Right forelimb (tissue), 1 donor: ENCODE measurements at regions not wholly inside any gene's neighbourhood (a gene's known extent, or its start where the extent isn't known, plus 50 kb on each side); places are given as distances from the start of the nearest gene placed in this dataset.
"Not testable (repeated sequence)": the region's sequence is repeated elsewhere in the genome, so short reads cannot be mapped to it uniquely, and the experiment has no call there.

Source experiments
- DNase-seq: peaks from one replicate; pipeline ENCODE4 v3.0.0-alpha.2; 2018

- no peak for DNase-seq
These were observed 96.5 kb upstream of the RHOBTB1 start for GRCh38 chr10:61040399-61041016.

DNA sequence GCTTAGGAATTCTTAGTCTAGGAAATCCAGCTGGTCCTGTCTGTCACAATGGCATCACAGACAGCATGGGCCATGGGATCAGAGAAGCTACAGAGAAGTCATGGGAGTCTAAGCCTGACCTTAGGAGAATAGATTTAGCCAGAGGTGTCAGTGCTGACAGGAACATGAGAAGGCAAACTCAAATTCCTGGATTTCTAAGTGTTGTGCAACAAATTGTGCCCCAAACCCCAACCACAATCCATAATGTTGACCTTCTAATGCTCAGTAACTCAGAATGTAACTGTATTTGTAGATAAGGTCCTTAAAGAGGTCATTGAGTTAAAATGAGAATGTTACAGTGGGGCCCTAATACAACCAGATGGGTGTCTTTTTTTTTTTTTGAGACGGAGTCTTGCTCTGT, 95.9 kb upstream of the RHOBTB1 start:
- DNase-seq = no peak

DNA sequence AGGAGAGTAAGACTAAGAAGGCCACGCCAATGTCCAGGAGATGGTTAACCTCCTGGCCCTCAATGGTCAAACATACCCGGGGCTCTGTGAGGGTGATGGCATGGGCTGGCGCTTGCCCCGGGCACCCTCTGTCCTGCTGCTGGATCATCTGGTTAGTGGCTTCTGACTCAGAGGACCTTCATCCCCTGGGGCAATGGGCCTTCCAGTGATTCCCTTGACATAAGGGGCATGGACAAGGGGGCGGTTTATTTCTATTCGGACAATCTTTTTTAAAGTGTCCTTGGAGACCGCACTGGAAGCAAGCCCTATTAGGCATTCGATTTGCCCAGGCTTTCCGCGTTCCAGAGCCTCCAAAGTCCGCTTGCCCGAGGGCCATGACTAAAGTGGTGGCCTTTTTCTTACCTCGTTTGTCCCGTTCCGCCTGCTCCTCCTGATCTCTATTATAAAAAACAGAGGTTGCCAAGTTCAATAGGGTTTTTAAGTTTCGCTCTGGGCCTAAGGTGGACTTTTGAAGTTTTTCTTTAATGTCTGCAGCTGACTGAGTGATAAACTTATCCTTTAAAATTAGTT, 93.4 kb upstream of the RHOBTB1 start:
- not testable (repeated sequence) for DNase-seq

DNA sequence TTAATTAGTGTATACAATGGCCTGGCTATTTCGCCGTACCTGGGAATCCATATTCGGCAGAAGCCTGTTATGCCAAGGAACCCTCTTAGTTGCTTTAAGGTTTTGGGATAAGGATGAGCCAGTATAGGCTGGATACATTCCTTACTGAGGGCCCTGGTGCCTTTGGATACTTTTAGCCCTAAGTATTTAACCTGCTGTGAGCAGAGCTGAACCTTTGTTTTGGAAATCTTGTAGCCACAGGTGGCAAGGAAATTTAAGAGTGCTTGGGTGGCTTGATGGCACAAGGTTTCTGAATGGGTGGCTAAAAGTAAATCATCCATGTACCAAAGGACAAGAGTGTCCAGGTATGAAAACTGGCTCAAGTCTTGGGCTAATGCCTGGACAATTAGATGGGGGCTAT, 92.2 kb upstream of the RHOBTB1 start:
- DNase-seq = not testable (repeated sequence)

DNA sequence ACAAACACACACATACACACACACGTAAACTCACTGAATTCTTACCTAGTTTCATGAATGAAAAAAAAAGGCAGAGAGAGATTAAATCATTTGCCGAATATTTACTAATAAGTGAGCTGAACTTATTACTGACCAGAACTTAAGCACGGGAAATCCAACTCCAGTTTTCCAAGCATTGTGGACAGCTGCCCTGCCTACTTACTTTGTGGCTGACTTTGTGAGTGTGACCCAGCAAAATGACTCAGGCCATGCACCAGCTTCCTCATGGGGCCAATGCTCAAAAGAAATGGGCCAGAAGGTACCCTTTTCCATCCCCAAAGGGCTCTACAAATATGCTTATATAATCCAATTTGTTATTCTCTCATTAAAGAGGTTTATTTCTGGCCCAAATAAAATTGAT, 87.4 kb upstream of the RHOBTB1 start:
- DNase-seq = no peak

- no peak for DNase-seq
These were observed 85.4 kb upstream of the RHOBTB1 start for GRCh38 chr10:61029411-61029810.

- no peak for DNase-seq
These were observed 84.9 kb upstream of the RHOBTB1 start for GRCh38 chr10:61028861-61029361.

DNA sequence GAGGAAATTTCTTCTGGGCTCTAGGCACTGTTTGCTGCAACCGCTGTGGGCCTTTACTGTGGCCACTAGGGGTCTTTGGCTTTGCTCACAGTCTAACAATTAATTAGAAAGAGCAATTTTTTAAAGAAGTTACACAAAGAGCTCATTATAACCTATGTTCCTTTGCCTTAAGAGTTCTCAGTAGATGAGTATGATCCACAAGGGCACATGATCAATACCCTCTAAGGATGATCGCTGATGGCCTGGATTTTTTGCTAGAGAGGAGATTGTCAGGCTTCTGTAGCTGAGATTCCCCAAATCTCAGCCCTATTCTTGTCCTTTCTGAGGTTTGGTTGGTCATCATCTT, 80.8 kb upstream of the RHOBTB1 start:
- no peak for DNase-seq

- DNase-seq = no peak
These were observed 80.3 kb upstream of the RHOBTB1 start for GRCh38 chr10:61024151-61024855.

DNA sequence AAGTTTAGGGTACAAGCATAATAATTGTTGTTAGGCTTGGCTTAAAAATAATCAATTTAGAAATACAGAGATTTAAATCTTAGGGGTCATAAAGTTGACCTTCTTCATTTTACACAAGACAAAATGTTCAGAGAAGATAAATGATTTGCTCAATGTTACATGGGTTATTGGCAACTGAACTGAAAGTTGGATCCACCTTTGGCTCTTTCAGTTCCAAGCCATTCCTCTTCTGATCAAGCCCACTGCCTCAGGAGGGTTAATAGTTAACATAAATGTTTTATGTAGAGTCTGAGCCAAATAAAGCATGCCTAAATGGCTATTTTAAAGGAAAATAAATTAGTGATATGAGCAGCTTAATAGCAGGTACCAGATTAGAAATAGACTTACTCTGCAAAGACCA, 79.1 kb upstream of the RHOBTB1 start:
- DNase-seq = no peak

- no peak for DNase-seq
These were observed 77.9 kb upstream of the RHOBTB1 start for GRCh38 chr10:61021926-61022325.

- no peak for DNase-seq
These were observed 76.6 kb upstream of the RHOBTB1 start for GRCh38 chr10:61020420-61021158.

DNA sequence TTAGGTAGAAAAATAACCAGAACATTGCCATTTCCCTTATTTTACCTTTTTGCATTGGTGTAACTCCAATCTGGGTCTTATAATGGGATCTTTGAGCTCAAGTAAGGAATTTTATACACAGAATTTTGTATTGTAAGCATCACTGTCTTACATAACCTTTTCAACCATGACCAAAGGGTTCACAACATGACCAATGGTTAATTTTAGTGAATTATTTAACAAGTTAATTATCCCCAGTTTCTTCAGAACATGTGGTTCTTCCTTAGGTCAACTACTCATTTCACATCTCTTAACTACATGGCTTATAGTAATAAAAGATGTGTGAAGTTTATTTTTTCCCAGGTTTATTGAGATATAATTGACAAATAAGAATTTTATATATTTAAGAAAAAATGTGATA, 74.2 kb upstream of the RHOBTB1 start:
- no peak for DNase-seq

- no peak for DNase-seq
These were observed 72.6 kb upstream of the RHOBTB1 start for GRCh38 chr10:61016630-61017029.

DNA sequence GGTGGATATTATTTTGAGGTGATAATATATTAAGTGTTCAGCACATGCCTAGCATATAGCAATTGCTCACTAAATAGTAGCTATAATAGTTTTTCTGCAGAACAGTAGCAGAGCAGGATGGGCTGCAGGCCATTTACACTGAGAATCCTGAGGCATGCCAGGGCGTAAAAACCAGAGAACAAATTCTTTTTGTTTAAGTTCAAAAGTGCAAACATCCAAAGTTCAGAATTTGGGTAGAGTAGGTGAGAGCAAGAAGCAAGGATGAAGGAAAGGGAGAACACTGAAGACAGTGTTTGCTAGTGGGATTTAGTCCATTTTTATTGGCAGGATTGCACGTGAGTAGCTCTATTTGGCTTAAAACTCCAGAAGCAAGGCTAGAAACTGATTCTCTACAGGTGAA, 72.0 kb upstream of the RHOBTB1 start:
- no peak for DNase-seq

GRCh38 chr10:61010863-61011262, 66.9 kb upstream of the RHOBTB1 start:
- no peak for DNase-seq

GRCh38 chr10:61003069-61003468, 59.1 kb upstream of the RHOBTB1 start:
- DNase-seq = not testable (repeated sequence)

- no peak for DNase-seq
These were observed 57.7 kb upstream of the RHOBTB1 start for GRCh38 chr10:61001731-61002122.

DNA sequence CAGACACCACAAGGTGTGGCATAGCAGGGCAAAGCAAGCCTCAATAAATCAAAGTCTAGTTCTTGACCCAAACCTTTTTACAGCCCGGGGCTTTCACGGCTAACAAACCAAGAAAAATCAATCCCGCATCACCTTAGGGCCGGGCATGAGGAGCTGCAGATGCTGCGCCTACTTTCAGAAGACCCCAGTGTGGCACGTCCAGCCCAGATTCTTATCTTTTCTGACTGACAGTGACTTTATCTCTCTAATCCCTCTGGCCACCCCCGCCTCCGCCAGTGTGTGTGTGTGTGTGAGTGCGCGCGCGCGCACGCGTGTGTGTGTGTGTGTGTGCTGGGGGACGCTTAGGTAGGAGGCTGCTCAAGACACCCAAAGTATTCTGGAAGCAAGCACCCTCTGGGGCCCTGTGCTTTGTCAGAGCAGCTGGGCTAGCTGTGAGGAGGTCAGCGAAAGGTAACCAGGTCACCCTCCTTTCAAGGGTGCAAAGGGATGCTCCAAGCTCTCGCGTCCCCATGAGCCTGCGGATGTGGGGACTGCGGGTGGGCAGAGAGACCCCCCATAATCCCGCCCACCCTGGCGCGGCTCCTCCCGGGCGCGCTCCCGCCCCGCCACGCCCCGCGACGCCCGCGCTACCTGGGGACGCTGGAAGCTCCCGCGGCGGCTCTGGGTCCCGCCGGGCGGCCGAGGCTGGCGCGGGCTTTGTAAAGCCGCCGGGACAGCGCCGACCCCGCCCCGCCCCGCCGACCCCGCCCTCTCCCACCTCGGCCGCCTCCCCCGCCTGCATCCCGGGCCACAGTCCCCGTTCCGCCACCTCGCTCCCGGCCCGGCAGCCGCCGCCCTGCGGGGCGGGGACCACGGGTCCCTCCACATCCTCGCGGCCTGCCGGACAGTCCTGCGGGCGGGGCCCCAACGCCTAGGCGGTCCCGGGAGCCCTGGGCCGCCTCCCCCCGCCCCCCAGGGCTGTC, 57.1 kb upstream of the RHOBTB1 start:
- peak; percentile 61 for DNase-seq

DNA sequence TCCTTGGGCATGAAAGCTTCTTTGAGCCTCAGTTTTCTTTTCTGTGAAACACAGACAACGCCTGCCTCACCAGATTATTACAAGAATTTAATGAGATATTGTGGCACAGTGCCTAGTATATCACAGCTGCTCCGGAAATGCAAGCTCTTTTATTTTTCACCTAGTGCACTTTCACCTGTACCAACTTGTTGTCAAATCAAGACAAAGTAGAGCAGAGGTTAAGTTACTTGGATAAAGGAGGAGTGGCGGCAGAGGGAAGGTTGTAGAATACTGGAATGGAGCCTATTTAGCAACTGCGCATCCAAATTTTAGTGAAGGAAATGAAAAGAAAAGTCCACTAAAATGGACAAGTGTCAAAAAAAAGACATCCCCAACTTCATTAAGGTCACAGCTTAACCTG, 54.9 kb upstream of the RHOBTB1 start:
- DNase-seq = no peak

DNA sequence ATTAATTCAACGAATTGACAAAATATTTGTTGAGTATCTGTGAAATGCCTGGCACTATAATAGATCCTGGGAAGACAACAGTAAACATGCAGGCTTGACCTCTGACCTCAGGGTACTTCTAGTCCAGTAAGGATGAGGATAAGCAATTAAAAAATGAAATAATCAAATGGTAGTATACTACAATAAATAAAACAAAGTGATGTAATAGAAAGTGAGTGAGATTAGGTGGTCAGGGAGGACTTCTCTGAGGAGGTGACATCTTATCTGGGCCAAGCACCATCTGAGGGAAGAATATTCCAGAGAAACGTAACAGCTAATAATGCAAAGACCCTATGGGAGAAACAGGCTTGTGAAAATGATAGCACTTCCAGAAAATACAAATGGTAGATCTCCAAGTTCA, 50.1 kb upstream of the RHOBTB1 start:
- no peak for DNase-seq
